GM18505 (cell line): ENCODE measurements at regions not wholly inside any gene's neighbourhood (a gene's known extent, or its start where the extent isn't known, plus 50 kb on each side); places are given as distances from the start of the nearest gene placed in this dataset.
"Not testable (repeated sequence)": the region's sequence is repeated elsewhere in the genome, so short reads cannot be mapped to it uniquely, and the experiment has no call there.

Experiments used
- ATAC-seq: cut with Tn5 transposase; IDR thresholded peaks from one replicate; pipeline ENCODE4 v1.9.1; 2021; ENCODE audit not compliant: unreplicated experiment
- POLR2A ChIP-seq: IDR thresholded peaks from 4 replicates; pipeline ENCODE4 v1.6.1; 2011; ENCODE audit warnings: borderline replicate concordance; ENCODE audit not compliant: insufficient read depth, insufficient read length; ENCODE audit errors: extremely low read depth

- TF ChIP-seq POLR2A: no peak
- no peak for ATAC-seq
Observed at GRCh38 chr2:59754011-59754735, 799.3 kb downstream of the BCL11A start.

GRCh38 chr2:59752512-59752911, 800.9 kb downstream of the BCL11A start:
- TF ChIP-seq POLR2A: no peak
- ATAC-seq: no peak

GRCh38 chr2:59752071-59752470, 801.4 kb downstream of the BCL11A start:
- no peak for TF ChIP-seq POLR2A

GRCh38 chr2:59751214-59751613, 802.2 kb downstream of the BCL11A start:
- not testable (repeated sequence) for ATAC-seq

More at GRCh38 chr2:59752071-59752470, 801.4 kb downstream of the BCL11A start:
- no peak for ATAC-seq

GRCh38 chr2:59746291-59746690, 807.2 kb downstream of the BCL11A start:
- ATAC-seq: no peak
- no peak for TF ChIP-seq POLR2A

- no peak for TF ChIP-seq POLR2A
- ATAC-seq: no peak
Observed at GRCh38 chr2:59745085-59745484, 808.4 kb downstream of the BCL11A start.

- no peak for TF ChIP-seq POLR2A
- no peak for ATAC-seq
Observed at GRCh38 chr2:59744436-59744835, 809.0 kb downstream of the BCL11A start.

GRCh38 chr2:59741840-59742239, 811.6 kb downstream of the BCL11A start:
- no peak for TF ChIP-seq POLR2A
- ATAC-seq: no peak

- ATAC-seq: no peak
- no peak for TF ChIP-seq POLR2A
Observed at GRCh38 chr2:59739166-59739565, 814.3 kb downstream of the BCL11A start.

- ATAC-seq: no peak
Observed at GRCh38 chr2:59737299-59737698, 816.2 kb downstream of the BCL11A start.

GRCh38 chr2:59734743-59735142, 818.7 kb downstream of the BCL11A start:
- no peak for TF ChIP-seq POLR2A
- ATAC-seq: no peak

More at GRCh38 chr2:59737299-59737698, 816.2 kb downstream of the BCL11A start:
- TF ChIP-seq POLR2A: no peak

- no peak for ATAC-seq
Observed at GRCh38 chr2:59733970-59734369, 819.5 kb downstream of the BCL11A start.

GRCh38 chr2:59733567-59733930, 819.9 kb downstream of the BCL11A start:
- ATAC-seq: no peak
- no peak for TF ChIP-seq POLR2A

More at GRCh38 chr2:59733970-59734369, 819.5 kb downstream of the BCL11A start:
- no peak for TF ChIP-seq POLR2A

- ATAC-seq: no peak
- TF ChIP-seq POLR2A: no peak
Observed at GRCh38 chr2:59732871-59733566, 820.4 kb downstream of the BCL11A start.
